Uterus (tissue), 3 donors: ENCODE measurements at regions not wholly inside any gene's neighbourhood (a gene's known extent, or its start where the extent isn't known, plus 50 kb on each side); places are given as distances from the start of the nearest gene placed in this dataset.
A peak's percentile ranks its signal among the peaks of the same experiment; 100 is the strongest.

Experiments
- DNase-seq, 2 donors: peaks; one replicate each; pipeline ENCODE4 v3.0.0-alpha.2; 2019 to 2020
- H3K27ac ChIP-seq, 2 donors: fragments of 200-600 bp; sonication (generic); 1 replicate in 1 of 2; 2 replicates in 1 of 2; pipeline ENCODE4 v1.5.1; 2016 to 2018
- H3K27me3 ChIP-seq, 2 donors: fragments of 200-600 bp; sonication (generic); one replicate each; pipeline ENCODE4 v1.5.1; 2018 to 2019; ENCODE audit warnings: control low read depth in 1 of 2
- H3K36me3 ChIP-seq, 2 donors: fragments of 200-600 bp; sonication (generic); one replicate each; pipeline ENCODE4 v1.5.1; 2019; ENCODE audit warnings: control low read depth in 1 of 2
- H3K4me1 ChIP-seq, 2 donors: fragments of 200-600 bp; sonication (generic); one replicate each; pipeline ENCODE4 v1.5.1; 2018 to 2019; ENCODE audit warnings: control low read depth in 1 of 2
- H3K4me3 ChIP-seq, 2 donors: fragments of 200-600 bp; sonication (generic); 1 replicate in 1 of 2; 2 replicates in 1 of 2; pipeline ENCODE4 v1.5.1; 2018 to 2019; ENCODE audit warnings: mild to moderate bottlenecking in 1 of 2
- H3K9me3 ChIP-seq, 2 donors: fragments of 200-600 bp; sonication (generic); one replicate each; pipeline ENCODE4 v1.5.1; 2019; ENCODE audit warnings: control low read depth in 1 of 2
- POLR2A ChIP-seq, 2 donors: fragments of 450-650 bp; IDR thresholded peaks; one replicate each; pipeline ENCODE4 v1.6.1; 2016; ENCODE audit warnings: antibody characterized with exemption in 2 of 2, mild to moderate bottlenecking in 1 of 2, moderate library complexity in 1 of 2
- intact Hi-C: fragments of 100-400 bp; cut with DNase I; formaldehyde crosslinking; loops from one replicate; pipeline ENCODE4 v1.15.1; 2023; ENCODE audit warnings: low total_unique reads
- TF ChIP-seq, protein P1 (sequence below), 4 experiments: fragments of 200-600 bp in 2 of 4; fragments of 450-650 bp in 2 of 4; sonication (generic) in 2 of 4; IDR thresholded peaks; one replicate each; pipeline ENCODE4 v1.5.1; 2016 to 2019; ENCODE audit warnings: antibody characterized with exemption in 4 of 4, mild to moderate bottlenecking in 2 of 4, moderate library complexity in 1 of 4
- donor health status: DM: yes; HTN: yes; CAD: no.

GRCh38 chr12:124653169-124653931, 85.9 kb upstream of the NCOR2 start:
- no peaks in the 10 kb centered on the region for H3K9me3 ChIP-seq
- no peak overlapping the region for H3K4me3 ChIP-seq
- peaks cover 0 to 15% of the 10 kb centered on the region in 2 donors for H3K4me1 ChIP-seq
- peak overlapping the region; percentile 40 to 46 for H3K27ac ChIP-seq
- DNase-seq, result no peak
- TF ChIP-seq, protein P1, sequence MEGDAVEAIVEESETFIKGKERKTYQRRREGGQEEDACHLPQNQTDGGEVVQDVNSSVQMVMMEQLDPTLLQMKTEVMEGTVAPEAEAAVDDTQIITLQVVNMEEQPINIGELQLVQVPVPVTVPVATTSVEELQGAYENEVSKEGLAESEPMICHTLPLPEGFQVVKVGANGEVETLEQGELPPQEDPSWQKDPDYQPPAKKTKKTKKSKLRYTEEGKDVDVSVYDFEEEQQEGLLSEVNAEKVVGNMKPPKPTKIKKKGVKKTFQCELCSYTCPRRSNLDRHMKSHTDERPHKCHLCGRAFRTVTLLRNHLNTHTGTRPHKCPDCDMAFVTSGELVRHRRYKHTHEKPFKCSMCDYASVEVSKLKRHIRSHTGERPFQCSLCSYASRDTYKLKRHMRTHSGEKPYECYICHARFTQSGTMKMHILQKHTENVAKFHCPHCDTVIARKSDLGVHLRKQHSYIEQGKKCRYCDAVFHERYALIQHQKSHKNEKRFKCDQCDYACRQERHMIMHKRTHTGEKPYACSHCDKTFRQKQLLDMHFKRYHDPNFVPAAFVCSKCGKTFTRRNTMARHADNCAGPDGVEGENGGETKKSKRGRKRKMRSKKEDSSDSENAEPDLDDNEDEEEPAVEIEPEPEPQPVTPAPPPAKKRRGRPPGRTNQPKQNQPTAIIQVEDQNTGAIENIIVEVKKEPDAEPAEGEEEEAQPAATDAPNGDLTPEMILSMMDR (IDR thresholded peaks at IDR 0.05), result no peak
- no peak for TF ChIP-seq POLR2A (IDR thresholded peaks at IDR 0.05)
- intact Hi-C loops, result no loop called here
- H3K27me3 ChIP-seq, result no peaks in the 10 kb centered on the region
- no peaks in the 10 kb centered on the region for H3K36me3 ChIP-seq

DNA sequence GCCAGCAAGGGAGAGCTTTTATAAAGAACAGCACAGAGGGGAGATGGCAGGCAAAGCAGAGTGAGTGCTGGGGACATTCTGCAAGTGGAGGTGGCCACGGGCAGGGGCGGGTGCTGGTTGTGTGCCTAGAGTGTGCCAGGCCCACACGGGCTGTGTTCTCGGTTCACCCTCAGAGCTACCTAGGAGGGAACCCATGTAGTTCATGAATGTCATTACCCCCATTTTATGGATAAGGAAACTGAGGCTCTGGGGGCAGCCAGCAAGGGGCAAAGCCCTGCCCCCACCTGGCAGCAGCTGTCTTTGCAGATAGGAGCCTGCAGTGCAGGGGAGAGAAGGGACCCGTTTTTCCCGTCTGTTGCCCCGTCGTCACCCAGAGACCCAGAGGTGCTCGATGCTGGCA, 85.2 kb upstream of the NCOR2 start:
- peaks cover 0 to 15% of the 10 kb centered on the region in 2 donors for H3K4me1 ChIP-seq
- H3K4me3 ChIP-seq, result no peak overlapping the region
- no peaks in the 10 kb centered on the region for H3K27me3 ChIP-seq
- no peak for TF ChIP-seq POLR2A (IDR thresholded peaks at IDR 0.05)
- TF ChIP-seq, protein P1 (IDR thresholded peaks at IDR 0.05), result no peak
- peak overlapping the region in 1 of 2 donors; percentile 46 for H3K27ac ChIP-seq
- no peaks in the 10 kb centered on the region for H3K9me3 ChIP-seq
- no peaks in the 10 kb centered on the region for H3K36me3 ChIP-seq
- intact Hi-C loops, result no loop called here
- DNase-seq, result no peak

DNA sequence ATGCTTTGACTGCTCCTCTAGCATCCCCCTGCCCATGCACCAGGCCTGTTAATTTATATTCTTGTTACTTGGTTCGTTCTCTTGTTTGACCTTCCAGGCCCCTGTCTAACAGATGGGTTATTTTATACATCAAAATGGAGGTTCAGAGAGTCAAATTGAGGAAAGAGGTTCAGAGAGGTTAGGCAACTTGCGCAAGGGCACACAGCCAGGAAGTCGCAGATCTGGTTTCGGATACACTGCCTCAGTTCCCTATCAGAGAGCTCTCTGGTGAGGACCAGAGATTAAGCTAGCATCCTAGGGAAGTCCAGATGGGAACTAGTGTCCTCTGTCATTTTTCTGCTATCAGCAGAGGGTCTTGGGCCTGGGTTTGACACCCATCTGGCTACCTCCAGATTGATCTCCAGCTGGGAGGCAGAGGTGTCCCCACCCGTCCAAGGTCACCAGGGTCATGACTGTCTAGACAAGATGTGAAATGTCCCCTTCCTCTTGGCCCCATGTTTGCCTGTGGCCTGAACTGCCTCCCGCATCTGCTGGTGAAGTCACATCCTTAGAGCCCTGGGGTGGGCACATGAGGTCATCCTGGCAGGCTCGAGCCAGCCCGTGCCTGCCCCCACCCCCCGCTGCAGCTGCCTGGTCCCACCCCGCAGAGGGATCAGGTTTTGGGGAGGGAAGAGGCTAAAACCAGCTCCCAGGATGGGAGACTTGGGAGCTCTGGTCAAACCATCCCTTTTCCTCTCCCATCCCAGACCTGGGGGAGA, 84.3 kb upstream of the NCOR2 start:
- Histone ChIP-seq H3K27ac (no peak overlapping the region), H3K36me3 (no peaks in the 10 kb centered on the region), H3K27me3 (no peaks in the 10 kb centered on the region), H3K4me1 (peaks cover 0 to 15% of the 10 kb centered on the region in 2 donors), H3K4me3 (no peak overlapping the region), H3K9me3 (no peaks in the 10 kb centered on the region)
- no peak for DNase-seq
- TF ChIP-seq, protein P1 (IDR thresholded peaks at IDR 0.05), result no peak
- TF ChIP-seq POLR2A (IDR thresholded peaks at IDR 0.05), result no peak
- intact Hi-C loops, result no loop called here

DNA sequence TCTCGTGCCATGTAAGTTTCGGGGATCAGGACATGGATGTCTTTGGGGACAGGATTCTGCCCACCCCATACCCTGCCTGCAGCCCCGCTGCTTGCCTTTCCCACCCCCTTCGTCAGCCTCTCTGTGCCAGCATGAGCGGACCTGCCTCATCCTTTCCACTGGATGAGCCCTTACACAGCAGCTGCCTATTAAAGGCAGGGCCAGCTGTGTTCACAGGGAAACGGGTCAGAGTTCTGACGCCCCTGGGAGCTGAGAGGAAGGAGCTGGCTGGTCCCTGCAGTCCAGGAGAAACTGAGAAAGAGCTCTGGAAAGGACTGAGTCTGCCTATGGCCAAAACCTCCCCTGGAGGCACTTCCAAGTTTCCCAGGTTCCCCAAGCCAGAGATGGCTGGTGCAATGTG, 83.5 kb upstream of the NCOR2 start:
- Histone ChIP-seq H3K27ac (no peak overlapping the region), H3K9me3 (no peaks in the 10 kb centered on the region), H3K27me3 (no peaks in the 10 kb centered on the region), H3K4me3 (no peak overlapping the region), H3K4me1 (peaks cover 0 to 12% of the 10 kb centered on the region in 2 donors), H3K36me3 (no peaks in the 10 kb centered on the region)
- no peak for TF ChIP-seq POLR2A (IDR thresholded peaks at IDR 0.05)
- TF ChIP-seq, protein P1 (IDR thresholded peaks at IDR 0.05), result no peak
- intact Hi-C loops, result no loop called here
- DNase-seq, result no peak
